GM18511 (cell line): ENCODE measurements at regions not wholly inside any gene's neighbourhood (a gene's known extent, or its start where the extent isn't known, plus 50 kb on each side); places are given as distances from the start of the nearest gene placed in this dataset.

Experiments
- ATAC-seq: cut with Tn5 transposase; IDR thresholded peaks from one replicate; pipeline ENCODE4 v1.9.1; 2021; ENCODE audit warnings: mild to moderate bottlenecking, moderate library complexity; ENCODE audit not compliant: unreplicated experiment

DNA sequence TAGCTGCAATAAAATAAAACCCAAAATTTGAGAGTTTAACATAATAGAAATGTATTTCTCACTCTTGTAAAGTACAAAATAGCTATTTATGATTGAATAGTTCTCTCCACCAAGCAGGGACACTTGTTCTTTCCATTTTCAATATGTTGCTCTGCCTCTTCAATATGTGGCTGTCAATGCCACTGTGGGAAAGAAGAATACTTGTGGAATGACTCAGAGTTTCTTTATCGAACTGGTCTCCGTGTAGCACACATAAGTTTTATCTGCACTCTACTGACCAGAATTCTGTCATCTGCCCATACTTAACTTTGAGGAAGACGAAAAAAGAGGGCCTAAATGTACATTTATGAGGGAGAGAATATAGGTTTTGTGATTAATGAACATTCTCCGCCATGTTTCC is 256.9 kb downstream of the ATXN7L3B start:
- no peak for ATAC-seq

GRCh38 chr12:74801625-74802024 is 264.0 kb downstream of the ATXN7L3B start:
- no peak for ATAC-seq

DNA sequence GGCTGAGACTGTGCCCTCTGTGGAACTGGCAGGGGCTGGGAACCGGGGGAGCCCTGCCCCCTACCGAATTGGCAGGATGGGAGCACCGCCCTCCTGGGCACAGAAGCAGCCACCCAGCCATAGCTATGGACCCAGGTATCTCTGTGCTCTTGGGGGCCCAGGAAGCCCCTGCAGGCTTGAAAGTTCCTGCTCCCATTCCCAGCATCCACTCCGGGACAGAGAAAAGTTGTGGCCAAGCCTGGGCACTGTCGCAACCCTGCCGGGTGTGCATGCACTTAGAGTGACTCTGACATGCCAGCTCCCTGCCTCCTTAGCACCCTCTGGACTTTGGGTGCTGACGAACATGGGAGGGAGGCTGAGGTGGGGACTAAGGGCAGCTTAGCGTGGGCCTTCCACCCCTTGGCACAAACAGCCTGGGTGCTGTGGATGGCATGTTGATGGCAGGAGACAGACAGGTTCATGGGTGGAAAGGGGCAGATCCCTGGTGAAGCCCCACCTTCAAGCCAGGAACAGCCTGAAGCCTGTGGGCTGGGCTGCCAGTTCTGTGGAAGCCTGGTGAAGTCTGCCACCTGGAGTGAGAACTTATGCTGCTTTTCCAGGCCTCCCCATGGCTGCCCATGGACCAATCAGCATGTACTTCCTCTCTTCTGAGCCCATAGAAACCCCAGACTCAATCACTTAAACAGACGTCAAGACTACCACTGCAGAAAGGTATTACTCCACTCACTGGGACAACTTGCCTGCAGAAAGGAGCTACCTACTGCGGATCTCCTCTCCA is 279.0 kb downstream of the ATXN7L3B start:
- no peak for ATAC-seq

GRCh38 chr12:74817499-74817898 is 279.9 kb downstream of the ATXN7L3B start:
- ATAC-seq = no peak

DNA sequence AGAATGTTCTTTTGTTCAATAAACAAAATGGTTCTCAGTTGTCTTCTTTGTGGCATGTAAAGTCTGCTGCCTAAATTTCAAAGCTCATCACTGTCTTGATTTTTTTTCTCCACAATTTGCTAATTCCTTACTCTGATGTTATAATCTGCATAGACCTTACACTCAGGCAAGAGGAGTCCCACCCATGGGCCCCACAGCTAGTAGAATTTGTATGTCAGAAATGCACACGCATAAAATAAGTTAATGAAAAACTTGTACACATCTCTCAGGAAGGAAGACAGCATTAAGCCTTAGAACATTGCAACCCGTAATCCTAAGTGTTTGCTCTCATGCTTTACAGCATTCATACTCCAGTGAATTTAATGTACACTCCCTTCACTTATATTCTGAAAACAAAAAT is 280.8 kb downstream of the ATXN7L3B start:
- no peak for ATAC-seq

- no peak for ATAC-seq
Measured at GRCh38 chr12:74820324-74820723, 282.7 kb downstream of the ATXN7L3B start.

GRCh38 chr12:74836567-74836966 is 298.9 kb downstream of the ATXN7L3B start:
- no peak for ATAC-seq

GRCh38 chr12:74846116-74846515 is 308.5 kb downstream of the ATXN7L3B start:
- no peak for ATAC-seq

- ATAC-seq = no peak
Measured at GRCh38 chr12:74847169-74847568, 309.5 kb downstream of the ATXN7L3B start.

DNA sequence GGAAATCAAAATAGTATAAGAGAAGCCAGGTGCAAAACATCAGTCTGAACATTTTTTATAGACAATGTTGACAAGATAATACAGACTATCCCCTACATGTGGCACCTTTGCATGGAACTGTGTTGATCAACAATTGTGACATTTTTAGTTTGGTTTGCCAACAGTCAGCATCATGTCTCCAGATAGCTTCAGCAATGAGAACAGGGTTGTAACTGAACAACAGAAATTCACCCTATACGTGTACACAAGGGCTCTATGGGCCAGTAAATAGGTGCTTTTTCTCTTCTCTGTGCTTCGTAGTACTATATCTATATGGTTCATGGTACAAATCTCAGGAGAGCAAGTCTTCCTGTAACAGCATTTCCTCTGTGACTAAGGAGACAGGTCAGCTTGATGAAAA is 310.4 kb downstream of the ATXN7L3B start:
- ATAC-seq = no peak

GRCh38 chr12:74849801-74850200 is 312.2 kb downstream of the ATXN7L3B start:
- ATAC-seq = no peak

- ATAC-seq = no peak
Measured at GRCh38 chr12:74871817-74872216, 334.2 kb downstream of the ATXN7L3B start.

DNA sequence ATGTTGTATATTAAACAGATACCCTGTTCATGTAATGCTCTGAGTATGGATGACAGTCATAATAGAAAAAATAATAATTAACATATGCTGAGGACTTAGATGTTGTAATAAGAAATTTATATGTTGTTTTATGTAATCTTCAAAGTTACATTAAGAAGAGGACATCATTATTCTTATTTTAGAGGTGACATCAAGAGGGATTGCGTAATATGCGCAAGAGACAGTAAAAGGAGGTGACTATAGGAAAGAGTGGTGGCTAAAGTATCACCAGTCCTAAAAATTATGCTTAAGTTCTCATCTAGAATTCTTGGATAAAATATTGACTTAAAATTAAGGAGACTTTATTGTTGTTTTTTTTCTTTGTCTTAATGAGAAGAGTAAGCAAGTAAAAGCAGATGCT is 323.9 kb downstream of the KCNC2 start:
- no peak for ATAC-seq

GRCh38 chr12:74889073-74889472 is 320.6 kb downstream of the KCNC2 start:
- no peak for ATAC-seq

- ATAC-seq = peak; percentile 70
Measured at GRCh38 chr12:74889563-74890236, 319.9 kb downstream of the KCNC2 start.

DNA sequence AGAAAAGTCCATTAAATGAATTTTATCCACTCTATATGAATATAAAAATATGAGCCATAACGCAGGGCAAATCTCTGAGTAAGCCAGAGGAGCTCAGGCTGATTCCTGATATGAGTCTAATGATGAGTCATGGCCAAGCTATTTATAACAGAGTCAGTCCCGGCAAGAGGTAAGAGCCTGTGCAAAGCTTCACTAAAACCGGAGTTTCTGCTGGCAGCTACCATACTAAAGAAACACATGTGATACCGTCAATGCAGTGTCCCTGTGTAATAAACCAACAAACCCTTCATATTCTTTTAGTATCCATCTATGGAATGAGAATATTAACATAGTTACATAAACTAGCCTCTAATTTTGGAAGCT is 319.4 kb downstream of the KCNC2 start:
- ATAC-seq = peak; percentile 94

DNA sequence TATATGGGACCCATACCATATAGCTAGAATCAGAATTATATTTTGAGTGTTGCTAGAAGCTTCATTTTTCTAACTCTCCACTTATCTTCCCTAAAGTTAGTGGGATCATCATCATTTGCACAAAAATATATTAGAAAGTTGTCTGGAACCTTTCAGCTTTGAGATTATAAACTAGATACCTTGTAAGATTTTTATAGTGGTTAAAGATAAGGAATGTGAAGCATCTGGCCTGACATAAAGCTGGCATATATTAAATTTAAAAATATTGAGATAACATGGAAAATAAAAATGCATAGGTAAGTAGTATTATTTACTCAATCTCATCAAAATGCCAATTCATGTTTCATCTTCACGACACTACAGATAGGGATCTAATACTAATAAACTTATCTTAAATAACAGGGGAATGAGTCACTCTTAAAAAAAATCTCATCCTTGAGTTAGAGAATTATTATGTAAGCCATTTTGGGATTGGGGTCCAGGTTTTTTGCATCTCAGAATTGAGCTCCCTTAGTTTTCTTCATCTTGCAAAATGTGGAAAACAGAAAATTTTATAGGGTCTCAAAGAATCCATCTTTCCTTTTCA is 318.5 kb downstream of the KCNC2 start:
- ATAC-seq = no peak

DNA sequence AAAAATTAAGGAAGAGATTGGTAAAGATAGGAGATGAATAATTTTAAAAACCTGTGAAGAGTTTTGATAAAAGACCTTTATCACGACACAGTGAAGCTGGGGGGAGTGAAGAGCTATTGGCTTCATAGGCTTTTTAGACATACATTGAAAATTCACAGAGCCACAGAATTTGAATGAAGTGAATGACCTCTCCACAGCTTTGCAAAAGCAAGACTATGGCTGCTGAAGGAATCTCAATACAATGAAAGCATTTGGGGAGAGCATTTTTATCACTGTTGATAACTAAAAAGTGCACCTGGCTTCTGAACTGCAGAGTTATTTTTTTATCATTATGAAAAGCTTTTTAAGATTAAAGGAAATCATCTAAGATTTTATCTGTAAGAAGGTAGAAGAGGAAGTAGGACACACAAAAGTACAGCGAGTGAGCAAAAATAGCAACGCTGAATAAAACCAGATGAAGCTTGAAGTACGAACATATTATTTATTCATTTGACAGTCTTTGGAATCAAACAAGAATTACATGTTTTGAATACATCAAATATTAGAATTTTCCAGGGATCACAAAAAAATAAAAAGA is 317.5 kb downstream of the KCNC2 start:
- no peak for ATAC-seq

- no peak for ATAC-seq
Measured at GRCh38 chr12:74896186-74896585, 313.5 kb downstream of the KCNC2 start.

- ATAC-seq = no peak
Measured at GRCh38 chr12:74897425-74898211, 312.0 kb downstream of the KCNC2 start.
